Endometrial microvascular endothelial cells (primary cell): ENCODE measurements at regions not wholly inside any gene's neighbourhood (a gene's known extent, or its start where the extent isn't known, plus 50 kb on each side); places are given as distances from the start of the nearest gene placed in this dataset.

Source experiments
- in situ Hi-C: cut with HindIII; loops from 2 replicates; pipeline ENCODE4 v1.10.0; 2017; ENCODE audit warnings: low sequenced_read_pairs, low pct_unique_long_range_greater_than_20kb; ENCODE audit errors: inconsistent ontology term

- in situ Hi-C loops = no loop called here
Measured at GRCh38 chr14:104313674-104314073, 175.3 kb downstream of the KIF26A start.

- in situ Hi-C loops = no loop called here
Measured at GRCh38 chr14:104314251-104314941, 176.0 kb downstream of the KIF26A start.

GRCh38 chr14:104315169-104315568 is 176.8 kb downstream of the KIF26A start:
- in situ Hi-C loops = no loop called here

GRCh38 chr14:104315625-104316024 is 177.2 kb downstream of the KIF26A start:
- in situ Hi-C loops = no loop called here

- in situ Hi-C loops = no loop called here
Measured at GRCh38 chr14:104316121-104316722, 177.8 kb downstream of the KIF26A start.

- in situ Hi-C loops = no loop called here
Measured at GRCh38 chr14:104316723-104317491, 178.5 kb downstream of the KIF26A start.

GRCh38 chr14:104317492-104317805 is 179.1 kb downstream of the KIF26A start:
- in situ Hi-C loops = no loop called here

GRCh38 chr14:104317975-104318557 is 179.7 kb downstream of the KIF26A start:
- in situ Hi-C loops = no loop called here

GRCh38 chr14:104318558-104319490 is 180.4 kb downstream of the KIF26A start:
- in situ Hi-C loops = no loop called here

GRCh38 chr14:104319491-104320241 is 181.3 kb downstream of the KIF26A start:
- in situ Hi-C loops = no loop called here

GRCh38 chr14:104320611-104321086 is 182.3 kb downstream of the KIF26A start:
- in situ Hi-C loops = no loop called here

GRCh38 chr14:104321088-104321801 is 182.9 kb downstream of the KIF26A start:
- in situ Hi-C loops = no loop called here

GRCh38 chr14:104321802-104322130 is 183.4 kb downstream of the KIF26A start:
- in situ Hi-C loops = no loop called here

GRCh38 chr14:104322531-104323366 is 184.4 kb downstream of the KIF26A start:
- in situ Hi-C loops = no loop called here

GRCh38 chr14:104323551-104324175 is 185.3 kb downstream of the KIF26A start:
- in situ Hi-C loops = no loop called here

GRCh38 chr14:104326848-104327247 is 188.5 kb downstream of the KIF26A start:
- in situ Hi-C loops = no loop called here
